GM13977 (cell line): ENCODE measurements at regions not wholly inside any gene's neighbourhood (a gene's known extent, or its start where the extent isn't known, plus 50 kb on each side); places are given as distances from the start of the nearest gene placed in this dataset.

Experiments
- DNase-seq: peaks from one replicate; pipeline ENCODE4 v3.0.0; 2012; ENCODE audit warnings: low spot score
- CTCF ChIP-seq: IDR thresholded peaks from 2 replicates; pipeline ENCODE4 v1.5.1; 2012; ENCODE audit warnings: mild to moderate bottlenecking, control low read depth; ENCODE audit not compliant: insufficient read depth; ENCODE audit errors: extremely low read depth, missing control alignments
- in situ Hi-C: fragments of 300-500 bp; cut with MboI; formaldehyde crosslinking; loops from one replicate; pipeline ENCODE4 v1.12.0; 2022; ENCODE audit warnings: low sequenced_read_pairs, low pct_unique_long_range_greater_than_20kb, mixed read lengths, inconsistent platforms; ENCODE audit not compliant: unreplicated experiment

- in situ Hi-C loops = no loop called here
- no peak for TF ChIP-seq CTCF
- no peak for DNase-seq
Measured at GRCh38 chr4:92184566-92184965, 119.2 kb upstream of the GRID2 start.

GRCh38 chr4:92186239-92186638 lies 117.5 kb upstream of the GRID2 start:
- no peak for TF ChIP-seq CTCF
- in situ Hi-C loops = no loop called here
- no peak for DNase-seq

GRCh38 chr4:92189146-92189545 lies 114.6 kb upstream of the GRID2 start:
- no peak for TF ChIP-seq CTCF
- in situ Hi-C loops = no loop called here
- no peak for DNase-seq

GRCh38 chr4:92198711-92199110 lies 105.1 kb upstream of the GRID2 start:
- DNase-seq = no peak
- TF ChIP-seq CTCF = no peak

GRCh38 chr4:92199135-92199534 lies 104.6 kb upstream of the GRID2 start:
- DNase-seq = no peak
- no peak for TF ChIP-seq CTCF
- in situ Hi-C loops = no loop called here

More at GRCh38 chr4:92198711-92199110, 105.1 kb upstream of the GRID2 start:
- in situ Hi-C loops = no loop called here

- no peak for DNase-seq
- no peak for TF ChIP-seq CTCF
- in situ Hi-C loops = no loop called here
Measured at GRCh38 chr4:92210906-92211305, 92.9 kb upstream of the GRID2 start.

- DNase-seq = no peak
- in situ Hi-C loops = no loop called here
- no peak for TF ChIP-seq CTCF
Measured at GRCh38 chr4:92215476-92215875, 88.3 kb upstream of the GRID2 start.
